ENCODE measurements at regions not wholly inside any gene's neighbourhood (a gene's known extent, or its start where the extent isn't known, plus 50 kb on each side); places are given as distances from the start of the nearest gene placed in this dataset.
"Not testable (repeated sequence)": the region's sequence is repeated elsewhere in the genome, so short reads cannot be mapped to it uniquely, and the experiment has no call there.

- Histone ChIP-seq H3K36me3 (ENCODE audit: control insufficient read depth, insufficient read depth, low read length) (no peaks in the 10 kb centered on the region), H3K27ac (ENCODE audit: low read depth, low read length, severe bottlenecking) (no peak overlapping the region), H3K4me1 (ENCODE audit: control insufficient read depth, insufficient read depth, low read length, poor library complexity, severe bottlenecking) (no peaks in the 10 kb centered on the region), H3K4me3 (ENCODE audit: extremely low read depth, insufficient read depth, low read length, poor library complexity, severe bottlenecking) (no peak overlapping the region), H3K9me3 (ENCODE audit: control insufficient read depth, low read length) (peaks cover 55% of the 10 kb centered on the region)
- 54 to 61% methylated on average over 7 to 8 of the region's 9 CpGs for WGBS, 2 experiments (ENCODE audit: insufficient coverage in 2 of 2)
Observed at GRCh38 chr14:106044949-106045596, 518.7 kb downstream of the TMEM121 start.

- no peak overlapping the region for H3K27ac ChIP-seq (ENCODE audit: low read depth, low read length, severe bottlenecking)
- H3K4me3 ChIP-seq (ENCODE audit: extremely low read depth, insufficient read depth, low read length, poor library complexity, severe bottlenecking): no peak overlapping the region
- WGBS, 2 experiments (ENCODE audit: insufficient coverage in 2 of 2): 43% methylated on average over 1 of the region's 2 CpGs; no CpG with 5 or more reads in 1 of the 2 experiments
- no peaks in the 10 kb centered on the region for H3K4me1 ChIP-seq (ENCODE audit: control insufficient read depth, insufficient read depth, low read length, poor library complexity, severe bottlenecking)
- peaks cover 83% of the 10 kb centered on the region for H3K9me3 ChIP-seq (ENCODE audit: control insufficient read depth, low read length)
- H3K36me3 ChIP-seq (ENCODE audit: control insufficient read depth, insufficient read depth, low read length): no peaks in the 10 kb centered on the region
Observed at GRCh38 chr14:106051796-106052195, 525.4 kb downstream of the TMEM121 start.

DNA sequence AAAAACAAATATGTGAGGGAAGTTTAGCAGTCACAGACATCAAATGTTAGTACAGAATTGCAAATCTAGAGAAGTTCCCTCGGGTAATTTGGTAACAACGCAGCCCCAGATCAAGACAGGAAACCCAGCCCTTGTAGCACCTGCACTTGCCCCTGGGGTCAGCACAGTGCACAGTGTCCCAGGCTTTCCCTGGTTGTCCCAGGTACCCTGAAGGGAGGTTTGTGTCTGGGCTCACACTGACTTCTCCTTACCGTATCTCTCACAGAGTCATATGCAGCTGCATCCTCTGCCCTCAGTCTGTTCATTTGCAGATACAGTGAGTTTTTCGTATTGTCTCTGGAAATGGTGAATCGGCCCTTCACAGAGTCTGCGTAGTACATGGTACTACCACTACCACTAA is 528.9 kb downstream of the TMEM121 start:
- WGBS, 2 experiments (ENCODE audit: insufficient coverage in 2 of 2): 0 to 17% methylated on average over 1 to 2 of the region's 6 CpGs
- H3K4me3 ChIP-seq (ENCODE audit: extremely low read depth, insufficient read depth, low read length, poor library complexity, severe bottlenecking): no peak overlapping the region
- H3K27ac ChIP-seq (ENCODE audit: low read depth, low read length, severe bottlenecking): no peak overlapping the region
- peaks cover 73% of the 10 kb centered on the region for H3K9me3 ChIP-seq (ENCODE audit: control insufficient read depth, low read length)
- H3K36me3 ChIP-seq (ENCODE audit: control insufficient read depth, insufficient read depth, low read length): no peaks in the 10 kb centered on the region
- H3K4me1 ChIP-seq (ENCODE audit: control insufficient read depth, insufficient read depth, low read length, poor library complexity, severe bottlenecking): no peaks in the 10 kb centered on the region

GRCh38 chr14:106058342-106058741 is 532.0 kb downstream of the TMEM121 start:
- WGBS, 2 experiments (ENCODE audit: insufficient coverage in 2 of 2): 51 to 58% methylated on average over 6 to 8 of the region's 8 CpGs
- H3K4me1 ChIP-seq (ENCODE audit: control insufficient read depth, insufficient read depth, low read length, poor library complexity, severe bottlenecking): no peaks in the 10 kb centered on the region
- no peaks in the 10 kb centered on the region for H3K36me3 ChIP-seq (ENCODE audit: control insufficient read depth, insufficient read depth, low read length)
- H3K9me3 ChIP-seq (ENCODE audit: control insufficient read depth, low read length): peaks cover 67% of the 10 kb centered on the region
- H3K4me3 ChIP-seq (ENCODE audit: extremely low read depth, insufficient read depth, low read length, poor library complexity, severe bottlenecking): no peak overlapping the region
- H3K27ac ChIP-seq (ENCODE audit: low read depth, low read length, severe bottlenecking): no peak overlapping the region

GRCh38 chr14:106060276-106060975 is 534.0 kb downstream of the TMEM121 start:
- WGBS, 2 experiments (ENCODE audit: insufficient coverage in 2 of 2): 27 to 35% methylated on average over 1 to 2 of the region's 3 CpGs

GRCh38 chr14:106061877-106062500 is 535.6 kb downstream of the TMEM121 start:
- H3K36me3 ChIP-seq (ENCODE audit: control insufficient read depth, insufficient read depth, low read length); H3K4me3 ChIP-seq (ENCODE audit: extremely low read depth, insufficient read depth, low read length, poor library complexity, severe bottlenecking); H3K27ac ChIP-seq (ENCODE audit: low read depth, low read length, severe bottlenecking); H3K4me1 ChIP-seq (ENCODE audit: control insufficient read depth, insufficient read depth, low read length, poor library complexity, severe bottlenecking): not testable (repeated sequence)
- WGBS, 2 experiments (ENCODE audit: insufficient coverage in 2 of 2): 57 to 84% methylated on average over 3 to 5 of the region's 12 CpGs
- H3K9me3 ChIP-seq (ENCODE audit: control insufficient read depth, low read length): peaks cover 55% of the 10 kb centered on the region

More at GRCh38 chr14:106060276-106060975, 534.0 kb downstream of the TMEM121 start:
- Histone ChIP-seq H3K4me1 (ENCODE audit: control insufficient read depth, insufficient read depth, low read length, poor library complexity, severe bottlenecking) (no peaks in the 10 kb centered on the region), H3K27ac (ENCODE audit: low read depth, low read length, severe bottlenecking) (no peak overlapping the region), H3K9me3 (ENCODE audit: control insufficient read depth, low read length) (peaks cover 55% of the 10 kb centered on the region), H3K4me3 (ENCODE audit: extremely low read depth, insufficient read depth, low read length, poor library complexity, severe bottlenecking) (no peak overlapping the region), H3K36me3 (ENCODE audit: control insufficient read depth, insufficient read depth, low read length) (no peaks in the 10 kb centered on the region)

- WGBS, 2 experiments (ENCODE audit: insufficient coverage in 2 of 2): no CpG with 5 or more reads among the region's 4 CpGs
- H3K27ac ChIP-seq (ENCODE audit: low read depth, low read length, severe bottlenecking): no peak overlapping the region
- no peaks in the 10 kb centered on the region for H3K36me3 ChIP-seq (ENCODE audit: control insufficient read depth, insufficient read depth, low read length)
- no peak overlapping the region for H3K4me3 ChIP-seq (ENCODE audit: extremely low read depth, insufficient read depth, low read length, poor library complexity, severe bottlenecking)
- no peaks in the 10 kb centered on the region for H3K4me1 ChIP-seq (ENCODE audit: control insufficient read depth, insufficient read depth, low read length, poor library complexity, severe bottlenecking)
- peaks cover 61% of the 10 kb centered on the region for H3K9me3 ChIP-seq (ENCODE audit: control insufficient read depth, low read length)
Observed at GRCh38 chr14:106062502-106063272, 536.3 kb downstream of the TMEM121 start.

DNA sequence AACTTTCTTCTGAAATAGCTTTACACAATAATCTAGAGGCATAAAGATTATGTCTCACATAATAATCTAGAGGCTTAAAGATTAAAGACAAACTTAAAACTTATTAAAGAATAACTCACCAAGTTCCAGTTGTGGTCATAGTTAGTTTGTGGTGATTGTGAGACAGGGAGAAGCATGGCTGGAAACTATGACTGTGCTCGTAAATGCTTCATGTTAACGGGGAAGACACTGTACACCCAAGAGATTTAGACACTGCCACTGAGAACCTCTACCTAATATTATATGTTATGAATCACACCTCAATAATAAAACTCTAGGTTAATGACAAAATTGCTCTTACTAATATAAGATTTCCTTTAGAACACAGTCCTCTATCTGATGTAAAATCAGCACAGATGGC is 541.6 kb downstream of the TMEM121 start:
- no peaks in the 10 kb centered on the region for H3K36me3 ChIP-seq (ENCODE audit: control insufficient read depth, insufficient read depth, low read length)
- no peak overlapping the region for H3K4me3 ChIP-seq (ENCODE audit: extremely low read depth, insufficient read depth, low read length, poor library complexity, severe bottlenecking)
- no peak overlapping the region for H3K27ac ChIP-seq (ENCODE audit: low read depth, low read length, severe bottlenecking)
- no CpG with 5 or more reads among the region's 2 CpGs for WGBS, 2 experiments (ENCODE audit: insufficient coverage in 2 of 2)
- H3K4me1 ChIP-seq (ENCODE audit: control insufficient read depth, insufficient read depth, low read length, poor library complexity, severe bottlenecking): no peaks in the 10 kb centered on the region
- H3K9me3 ChIP-seq (ENCODE audit: control insufficient read depth, low read length): peaks cover 46% of the 10 kb centered on the region

DNA sequence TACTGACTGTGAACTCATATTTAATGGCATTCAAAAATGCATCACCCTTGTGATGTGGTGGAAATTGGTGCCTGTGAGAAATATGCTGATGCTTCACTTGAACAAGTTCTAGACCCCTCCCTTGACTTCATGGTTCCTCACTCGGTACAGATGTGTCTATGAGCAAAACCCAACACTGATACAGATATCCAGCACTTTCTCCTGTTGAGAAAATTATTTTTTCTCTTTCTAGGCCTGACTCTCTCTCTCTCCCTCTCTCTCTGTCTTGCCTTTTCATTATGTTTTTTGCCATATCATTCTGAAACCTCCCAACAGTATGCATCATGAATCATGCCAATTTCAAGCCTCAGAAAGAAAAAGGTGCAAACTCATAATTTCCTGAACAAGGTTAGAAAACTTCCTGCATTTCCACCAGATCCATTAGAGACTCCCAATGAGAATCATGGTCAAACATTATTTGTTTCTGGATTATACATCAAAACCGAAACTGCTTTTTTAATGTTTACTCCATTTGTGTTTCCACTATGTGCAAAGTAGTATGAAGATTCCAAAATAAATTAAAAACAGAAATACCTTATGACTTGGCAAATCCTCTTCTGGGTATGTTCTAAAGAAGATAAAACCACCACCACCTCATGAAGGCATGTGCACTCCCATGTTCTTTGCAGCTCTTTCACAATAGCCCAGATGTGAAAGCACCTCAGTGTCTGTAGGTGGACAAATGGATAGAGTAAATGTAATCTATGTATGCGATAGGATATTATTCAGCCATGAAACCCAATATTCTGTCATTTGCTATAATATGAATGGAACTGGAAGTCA is 543.6 kb downstream of the TMEM121 start:
- H3K9me3 ChIP-seq (ENCODE audit: control insufficient read depth, low read length): peaks cover 53% of the 10 kb centered on the region
- H3K36me3 ChIP-seq (ENCODE audit: control insufficient read depth, insufficient read depth, low read length): no peaks in the 10 kb centered on the region
- no peaks in the 10 kb centered on the region for H3K4me1 ChIP-seq (ENCODE audit: control insufficient read depth, insufficient read depth, low read length, poor library complexity, severe bottlenecking)
- WGBS, 2 experiments (ENCODE audit: insufficient coverage in 2 of 2): 14 to 31% methylated on average over 1 of the region's 3 CpGs
- H3K27ac ChIP-seq (ENCODE audit: low read depth, low read length, severe bottlenecking): no peak overlapping the region
- H3K4me3 ChIP-seq (ENCODE audit: extremely low read depth, insufficient read depth, low read length, poor library complexity, severe bottlenecking): no peak overlapping the region

GRCh38 chr14:106080922-106081321 is 554.5 kb downstream of the TMEM121 start:
- H3K9me3 ChIP-seq (ENCODE audit: control insufficient read depth, low read length): no peaks in the 10 kb centered on the region
- no peaks in the 10 kb centered on the region for H3K36me3 ChIP-seq (ENCODE audit: control insufficient read depth, insufficient read depth, low read length)
- H3K27ac ChIP-seq (ENCODE audit: low read depth, low read length, severe bottlenecking): no peak overlapping the region
- WGBS, 2 experiments (ENCODE audit: insufficient coverage in 2 of 2): no CpG with 5 or more reads among the region's 4 CpGs
- H3K4me3 ChIP-seq (ENCODE audit: extremely low read depth, insufficient read depth, low read length, poor library complexity, severe bottlenecking): no peak overlapping the region
- H3K4me1 ChIP-seq (ENCODE audit: control insufficient read depth, insufficient read depth, low read length, poor library complexity, severe bottlenecking): no peaks in the 10 kb centered on the region
